Activated naive CD4-positive, alpha-beta T cell treated with anti-CD3 and anti-CD28 coated beads, Interleukin-2, amount 10 ng/mL, durations not matched to agents 7 days and 5 days (primary cell): ENCODE measurements at regions not wholly inside any gene's neighbourhood (a gene's known extent, or its start where the extent isn't known, plus 50 kb on each side); places are given as distances from the start of the nearest gene placed in this dataset.

Experiments used
- CTCF ChIA-PET: fragments of 350-600 bp; sonication (Branson Sonifier 250); formaldehyde crosslinking; loops from one replicate; lab custom pipeline; 2021; ENCODE audit warnings: antibody characterized with exemption; lab: Charles Lee
- DNase-seq: peaks from one replicate; pipeline ENCODE4 v3.0.0-alpha.2; 2020
- H3K27ac Mint-ChIP-seq: one replicate; pipeline ENCODE4 v1.8.0; 2021; ENCODE audit warnings: mild to moderate bottlenecking, moderate library complexity, mixed read lengths
- H3K27me3 Mint-ChIP-seq: one replicate; pipeline ENCODE4 v1.8.0; 2021; ENCODE audit warnings: mild to moderate bottlenecking, mixed read lengths
- H3K36me3 Mint-ChIP-seq: one replicate; pipeline ENCODE4 v1.8.0; 2021; ENCODE audit warnings: mixed read lengths
- H3K4me1 Mint-ChIP-seq: one replicate; pipeline ENCODE4 v1.8.0; 2021; ENCODE audit warnings: mixed read lengths
- H3K4me3 Mint-ChIP-seq: one replicate; pipeline ENCODE4 v1.8.0; 2021; ENCODE audit warnings: mild to moderate bottlenecking, moderate library complexity, mixed read lengths
- H3K9me3 Mint-ChIP-seq: one replicate; pipeline ENCODE4 v1.8.0; 2021; ENCODE audit warnings: mixed read lengths

DNA sequence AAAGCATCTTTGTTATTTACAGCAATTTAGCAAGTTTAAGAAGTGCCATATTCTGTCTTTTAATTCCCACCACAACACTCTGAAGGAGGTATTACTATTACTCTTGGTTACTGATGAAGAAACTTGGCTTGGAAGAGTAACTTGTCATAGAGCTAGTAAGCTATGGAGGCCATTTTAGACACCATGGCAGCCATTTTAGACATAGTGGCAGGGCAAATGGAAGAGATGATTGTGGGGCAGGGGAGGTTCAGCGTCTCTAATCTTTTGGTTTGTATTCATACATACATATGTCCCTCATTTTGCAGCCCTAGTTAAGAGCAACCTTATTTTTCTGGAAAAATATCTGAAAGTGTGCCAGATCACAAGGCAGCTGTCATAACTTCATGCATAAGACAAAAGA is 82.6 kb upstream of the SOX1 start:
- H3K4me3 Mint-ChIP-seq: no peak overlapping the region
- H3K9me3 Mint-ChIP-seq: no peaks in the 10 kb centered on the region
- DNase-seq: no peak
- CTCF ChIA-PET: no interaction called here
- H3K4me1 Mint-ChIP-seq: no peaks in the 10 kb centered on the region
- H3K36me3 Mint-ChIP-seq: no peaks in the 10 kb centered on the region
- no peak overlapping the region for H3K27ac Mint-ChIP-seq
- H3K27me3 Mint-ChIP-seq: no peaks in the 10 kb centered on the region

DNA sequence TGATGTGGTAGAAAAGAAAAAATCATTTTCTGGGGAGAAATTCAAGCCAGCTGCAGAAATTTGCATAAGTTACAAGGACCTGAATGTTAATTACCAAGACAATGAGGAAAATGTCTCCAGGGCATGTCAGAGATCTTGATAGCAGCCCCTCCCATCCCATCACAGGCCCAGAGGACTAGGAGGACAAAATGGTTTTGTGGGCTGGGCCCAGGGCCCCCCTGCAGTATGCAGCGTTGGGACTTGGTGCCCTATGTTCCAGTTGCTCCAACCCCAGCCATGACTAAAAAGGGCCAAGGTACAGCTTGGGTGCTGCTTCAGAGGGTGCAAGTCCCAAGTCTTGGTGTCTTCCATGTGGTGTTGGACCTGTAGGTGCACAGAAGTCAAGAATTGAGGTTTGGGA is 76.6 kb upstream of the SOX1 start:
- H3K36me3 Mint-ChIP-seq: no peaks in the 10 kb centered on the region
- no peak overlapping the region for H3K4me3 Mint-ChIP-seq
- no peak overlapping the region for H3K27ac Mint-ChIP-seq
- CTCF ChIA-PET: no interaction called here
- DNase-seq: no peak
- H3K4me1 Mint-ChIP-seq: no peaks in the 10 kb centered on the region
- no peaks in the 10 kb centered on the region for H3K27me3 Mint-ChIP-seq
- peaks cover 10% of the 10 kb centered on the region for H3K9me3 Mint-ChIP-seq

GRCh38 chr13:111992911-111993310 is 74.0 kb upstream of the SOX1 start:
- peaks cover 10% of the 10 kb centered on the region for H3K9me3 Mint-ChIP-seq
- H3K36me3 Mint-ChIP-seq: no peaks in the 10 kb centered on the region
- DNase-seq: no peak
- CTCF ChIA-PET: no interaction called here
- H3K4me1 Mint-ChIP-seq: no peaks in the 10 kb centered on the region
- no peak overlapping the region for H3K27ac Mint-ChIP-seq
- H3K27me3 Mint-ChIP-seq: no peaks in the 10 kb centered on the region
- no peak overlapping the region for H3K4me3 Mint-ChIP-seq

- H3K9me3 Mint-ChIP-seq: peaks cover 10% of the 10 kb centered on the region
- H3K4me1 Mint-ChIP-seq: no peaks in the 10 kb centered on the region
- no peaks in the 10 kb centered on the region for H3K27me3 Mint-ChIP-seq
- no peak overlapping the region for H3K27ac Mint-ChIP-seq
- DNase-seq: no peak
- CTCF ChIA-PET: no interaction called here
- H3K36me3 Mint-ChIP-seq: no peaks in the 10 kb centered on the region
- H3K4me3 Mint-ChIP-seq: no peak overlapping the region
Observed at GRCh38 chr13:111993691-111994090, 73.3 kb upstream of the SOX1 start.

DNA sequence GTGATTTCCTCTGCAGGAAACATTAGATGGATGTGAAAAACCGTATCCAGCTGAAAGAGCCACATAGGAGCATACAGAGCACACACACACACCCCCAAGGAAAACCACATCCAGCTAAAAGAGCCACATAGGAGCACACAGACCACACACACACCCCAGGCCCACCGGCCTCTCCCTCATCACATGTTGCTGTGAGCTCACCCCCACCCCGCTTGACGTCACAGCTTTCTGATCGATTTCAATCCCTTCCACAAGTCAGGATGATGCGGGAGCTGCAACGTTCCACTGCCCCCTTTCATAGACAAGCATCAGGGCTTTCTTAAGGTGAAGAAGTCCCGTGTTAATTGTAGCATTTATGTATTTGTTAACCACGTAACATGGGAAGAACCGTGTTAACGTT is 72.4 kb upstream of the SOX1 start:
- no peak for DNase-seq
- no peaks in the 10 kb centered on the region for H3K27me3 Mint-ChIP-seq
- no peak overlapping the region for H3K27ac Mint-ChIP-seq
- peaks cover 10% of the 10 kb centered on the region for H3K9me3 Mint-ChIP-seq
- no peaks in the 10 kb centered on the region for H3K36me3 Mint-ChIP-seq
- CTCF ChIA-PET: no interaction called here
- no peaks in the 10 kb centered on the region for H3K4me1 Mint-ChIP-seq
- H3K4me3 Mint-ChIP-seq: no peak overlapping the region

DNA sequence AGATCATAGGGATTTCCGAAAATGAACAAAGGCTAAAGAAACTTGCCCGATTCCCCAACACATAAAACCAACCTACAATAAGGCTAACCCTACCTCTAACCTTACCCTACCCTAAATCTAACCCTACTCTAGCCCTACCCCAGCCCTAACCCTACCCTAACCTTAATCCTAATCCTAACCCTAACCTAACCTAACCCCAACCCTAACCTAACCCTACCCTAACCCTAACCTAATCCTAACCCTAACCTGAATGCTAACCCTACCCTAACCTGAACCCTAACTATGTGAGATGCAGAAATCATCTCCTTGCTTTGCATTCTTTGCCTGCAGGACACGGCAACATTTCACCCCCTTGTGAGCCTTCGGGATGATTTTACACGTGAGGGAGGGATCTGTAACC is 67.6 kb upstream of the SOX1 start:
- DNase-seq: no peak
- no peak overlapping the region for H3K4me3 Mint-ChIP-seq
- H3K9me3 Mint-ChIP-seq: no peaks in the 10 kb centered on the region
- H3K27ac Mint-ChIP-seq: no peak overlapping the region
- H3K4me1 Mint-ChIP-seq: no peaks in the 10 kb centered on the region
- H3K27me3 Mint-ChIP-seq: no peaks in the 10 kb centered on the region
- CTCF ChIA-PET: no interaction called here
- no peaks in the 10 kb centered on the region for H3K36me3 Mint-ChIP-seq

GRCh38 chr13:112000888-112001287 is 66.1 kb upstream of the SOX1 start:
- Mint-ChIP-seq H3K9me3 (peaks cover 3% of the 10 kb centered on the region), H3K4me3 (no peak overlapping the region), H3K4me1 (no peaks in the 10 kb centered on the region), H3K27me3 (no peaks in the 10 kb centered on the region), H3K27ac (no peak overlapping the region), H3K36me3 (no peaks in the 10 kb centered on the region)
- CTCF ChIA-PET: no interaction called here
- no peak for DNase-seq

DNA sequence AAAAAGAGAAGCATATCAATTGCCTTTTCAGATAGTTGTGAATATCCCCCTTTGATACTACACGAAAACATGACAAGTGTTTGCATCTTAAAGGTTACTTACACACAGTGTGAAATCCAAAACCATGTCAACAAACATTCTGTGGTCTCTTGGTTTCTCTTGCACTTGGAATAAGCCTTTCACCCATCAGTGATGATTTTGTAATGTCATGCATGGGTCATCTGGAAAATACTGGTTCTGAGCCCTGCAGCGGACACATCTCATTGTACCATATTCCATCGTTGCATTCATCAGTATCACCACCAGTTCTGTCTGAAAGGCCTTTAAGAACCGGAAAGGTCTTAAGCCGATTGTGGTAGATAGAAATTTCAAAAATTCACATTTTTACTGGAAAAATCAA is 65.4 kb upstream of the SOX1 start:
- Mint-ChIP-seq H3K4me3 (no peak overlapping the region), H3K27ac (no peak overlapping the region), H3K9me3 (peaks cover 4% of the 10 kb centered on the region), H3K4me1 (no peaks in the 10 kb centered on the region), H3K36me3 (no peaks in the 10 kb centered on the region), H3K27me3 (no peaks in the 10 kb centered on the region)
- CTCF ChIA-PET: no interaction called here
- no peak for DNase-seq

DNA sequence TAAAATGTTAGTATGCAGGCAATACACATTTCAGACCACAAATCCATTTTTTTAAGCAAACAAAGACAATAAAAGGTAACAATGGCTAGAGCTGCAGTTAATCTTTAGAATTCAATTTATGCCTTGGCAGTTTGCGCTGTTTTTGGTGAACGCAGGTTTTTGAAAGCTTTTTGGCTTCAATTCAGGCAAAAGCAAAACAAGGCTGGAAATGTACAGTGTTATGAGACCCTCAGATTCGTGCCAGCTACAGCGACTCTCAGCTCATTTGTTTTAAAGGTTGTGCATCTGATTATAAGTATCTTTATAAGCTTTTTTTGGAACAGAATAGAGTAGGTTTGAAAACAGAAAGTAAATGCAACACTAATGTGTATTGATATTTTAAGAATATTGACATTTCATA is 63.6 kb upstream of the SOX1 start:
- CTCF ChIA-PET: no interaction called here
- Mint-ChIP-seq H3K27ac (no peak overlapping the region), H3K4me1 (no peaks in the 10 kb centered on the region), H3K4me3 (no peak overlapping the region), H3K36me3 (no peaks in the 10 kb centered on the region), H3K9me3 (peaks cover 4% of the 10 kb centered on the region), H3K27me3 (no peaks in the 10 kb centered on the region)
- DNase-seq: no peak

- CTCF ChIA-PET: no interaction called here
- Mint-ChIP-seq H3K36me3 (no peaks in the 10 kb centered on the region), H3K4me1 (no peaks in the 10 kb centered on the region), H3K4me3 (no peak overlapping the region), H3K9me3 (peaks cover 4% of the 10 kb centered on the region), H3K27ac (no peak overlapping the region), H3K27me3 (no peaks in the 10 kb centered on the region)
- DNase-seq: no peak
Observed at GRCh38 chr13:112003941-112004340, 63.0 kb upstream of the SOX1 start.

GRCh38 chr13:112005925-112006324 is 61.0 kb upstream of the SOX1 start:
- no peak for DNase-seq
- no peak overlapping the region for H3K27ac Mint-ChIP-seq
- CTCF ChIA-PET: no interaction called here
- H3K9me3 Mint-ChIP-seq: peaks cover 4% of the 10 kb centered on the region
- no peaks in the 10 kb centered on the region for H3K4me1 Mint-ChIP-seq
- no peaks in the 10 kb centered on the region for H3K27me3 Mint-ChIP-seq
- H3K36me3 Mint-ChIP-seq: no peaks in the 10 kb centered on the region
- H3K4me3 Mint-ChIP-seq: no peak overlapping the region

DNA sequence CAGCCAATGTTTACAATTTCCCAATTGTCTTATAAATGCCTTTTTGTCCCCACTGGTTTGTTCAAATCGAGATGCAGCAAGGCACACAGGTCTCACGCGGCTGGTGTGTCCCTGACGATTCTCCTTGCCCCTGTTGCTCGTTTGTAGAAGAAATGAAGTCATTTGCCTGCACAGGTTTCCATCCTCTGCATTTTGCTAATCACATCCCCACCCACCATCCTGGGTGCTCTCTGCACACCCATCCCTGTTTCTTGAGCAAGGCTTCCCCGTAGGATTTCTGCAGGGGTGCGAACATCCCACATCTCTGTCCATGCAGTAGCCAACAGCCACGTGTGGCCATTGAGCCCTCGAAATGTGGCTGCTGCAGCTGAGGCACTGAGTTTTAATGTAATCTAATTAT is 59.8 kb upstream of the SOX1 start:
- DNase-seq: no peak
- H3K4me1 Mint-ChIP-seq: no peaks in the 10 kb centered on the region
- H3K27ac Mint-ChIP-seq: no peak overlapping the region
- no peaks in the 10 kb centered on the region for H3K36me3 Mint-ChIP-seq
- H3K27me3 Mint-ChIP-seq: no peaks in the 10 kb centered on the region
- peaks cover 4% of the 10 kb centered on the region for H3K9me3 Mint-ChIP-seq
- no peak overlapping the region for H3K4me3 Mint-ChIP-seq
- CTCF ChIA-PET: no interaction called here

GRCh38 chr13:112010714-112011113 is 56.2 kb upstream of the SOX1 start:
- peaks cover 10% of the 10 kb centered on the region for H3K9me3 Mint-ChIP-seq
- no peaks in the 10 kb centered on the region for H3K4me1 Mint-ChIP-seq
- no peaks in the 10 kb centered on the region for H3K27me3 Mint-ChIP-seq
- no peaks in the 10 kb centered on the region for H3K36me3 Mint-ChIP-seq
- no peak for DNase-seq
- H3K27ac Mint-ChIP-seq: no peak overlapping the region
- no peak overlapping the region for H3K4me3 Mint-ChIP-seq
- CTCF ChIA-PET: no interaction called here

- Mint-ChIP-seq H3K4me1 (no peaks in the 10 kb centered on the region), H3K27me3 (no peaks in the 10 kb centered on the region), H3K4me3 (no peak overlapping the region), H3K9me3 (peaks cover 8% of the 10 kb centered on the region), H3K36me3 (no peaks in the 10 kb centered on the region), H3K27ac (no peak overlapping the region)
- CTCF ChIA-PET: no interaction called here
- DNase-seq: no peak
Observed at GRCh38 chr13:112012016-112012704, 54.8 kb upstream of the SOX1 start.

- no peak overlapping the region for H3K27ac Mint-ChIP-seq
- no peak overlapping the region for H3K4me3 Mint-ChIP-seq
- CTCF ChIA-PET: no interaction called here
- no peaks in the 10 kb centered on the region for H3K36me3 Mint-ChIP-seq
- H3K4me1 Mint-ChIP-seq: no peaks in the 10 kb centered on the region
- no peaks in the 10 kb centered on the region for H3K27me3 Mint-ChIP-seq
- H3K9me3 Mint-ChIP-seq: peaks cover 8% of the 10 kb centered on the region
- DNase-seq: no peak
Observed at GRCh38 chr13:112012705-112013085, 54.3 kb upstream of the SOX1 start.

GRCh38 chr13:112013665-112014064 is 53.3 kb upstream of the SOX1 start:
- Mint-ChIP-seq H3K4me1 (no peaks in the 10 kb centered on the region), H3K27ac (no peak overlapping the region), H3K36me3 (no peaks in the 10 kb centered on the region), H3K9me3 (peaks cover 8% of the 10 kb centered on the region), H3K4me3 (no peak overlapping the region), H3K27me3 (no peaks in the 10 kb centered on the region)
- CTCF ChIA-PET: no interaction called here
- DNase-seq: no peak
